ENCODE measurements at regions not wholly inside any gene's neighbourhood (a gene's known extent, or its start where the extent isn't known, plus 50 kb on each side); places are given as distances from the start of the nearest gene placed in this dataset.

- no peaks in the 10 kb centered on the region for H3K36me3 ChIP-seq (ENCODE audit: control insufficient read depth in 4 of 4, insufficient read depth in 4 of 4, low read length in 3 of 4)
- H3K27ac ChIP-seq (ENCODE audit: insufficient read depth in 1 of 2, low read depth in 1 of 2, low read length in 2 of 2, poor library complexity in 1 of 2, severe bottlenecking in 2 of 2) = no peak overlapping the region
- H3K9me3 ChIP-seq (ENCODE audit: control extremely low read depth in 1 of 5, control insufficient read depth in 4 of 5, insufficient read depth in 2 of 5, low read depth in 1 of 5, low read length in 4 of 5) = no peaks in the 10 kb centered on the region
- H3K4me3 ChIP-seq (ENCODE audit: control insufficient read depth in 1 of 7, extremely low read depth in 1 of 7, insufficient read depth in 4 of 7, low read depth in 2 of 7, low read length in 6 of 7) = no peak overlapping the region
- ChIA-PET POLR2A (no interaction called here), CTCF (no interaction called here)
- H3K27me3 ChIP-seq (replicated peaks in 2 of 5; ENCODE audit: control insufficient read depth in 4 of 5, insufficient read depth in 5 of 5, low read length in 4 of 5) = peaks cover 0 to 3% (median 0%) of the 10 kb centered on the region in 5 experiments
- no CpG with 5 or more reads among the region's 1 CpG for WGBS (ENCODE audit: insufficient coverage)
- no peak for DNase-seq
- no peaks in the 10 kb centered on the region for H3K4me1 ChIP-seq (ENCODE audit: control extremely low read depth in 1 of 4, control insufficient read depth in 4 of 4, insufficient read depth in 4 of 4, low read length in 3 of 4)
Observed at GRCh38 chr10:16271571-16271970, 165.2 kb upstream of the PTER start.

- no peak overlapping the region for H3K4me3 ChIP-seq (ENCODE audit: control insufficient read depth in 1 of 7, extremely low read depth in 1 of 7, insufficient read depth in 4 of 7, low read depth in 2 of 7, low read length in 6 of 7)
- no peaks in the 10 kb centered on the region for H3K36me3 ChIP-seq (ENCODE audit: control insufficient read depth in 4 of 4, insufficient read depth in 4 of 4, low read length in 3 of 4)
- CTCF ChIA-PET = no interaction called here
- H3K9me3 ChIP-seq (ENCODE audit: control extremely low read depth in 1 of 5, control insufficient read depth in 4 of 5, insufficient read depth in 2 of 5, low read depth in 1 of 5, low read length in 4 of 5) = no peaks in the 10 kb centered on the region
- no peaks in the 10 kb centered on the region for H3K4me1 ChIP-seq (ENCODE audit: control extremely low read depth in 1 of 4, control insufficient read depth in 4 of 4, insufficient read depth in 4 of 4, low read length in 3 of 4)
- DNase-seq = no peak
- POLR2A ChIA-PET = no interaction called here
- H3K27me3 ChIP-seq (replicated peaks in 2 of 5; ENCODE audit: control insufficient read depth in 4 of 5, insufficient read depth in 5 of 5, low read length in 4 of 5) = peaks cover 0 to 3% (median 0%) of the 10 kb centered on the region in 5 experiments
- 100% methylated on average over 2 of the region's 3 CpGs for WGBS (ENCODE audit: insufficient coverage)
- no peak overlapping the region for H3K27ac ChIP-seq (ENCODE audit: insufficient read depth in 1 of 2, low read depth in 1 of 2, low read length in 2 of 2, poor library complexity in 1 of 2, severe bottlenecking in 2 of 2)
Observed at GRCh38 chr10:16274911-16275310, 161.9 kb upstream of the PTER start.

GRCh38 chr10:16280595-16280994, 156.2 kb upstream of the PTER start:
- WGBS (ENCODE audit: insufficient coverage) = 96% methylated on average over 4 of the region's 4 CpGs

GRCh38 chr10:16292366-16292765, 144.4 kb upstream of the PTER start:
- POLR2A ChIA-PET = no interaction called here
- H3K27ac ChIP-seq (ENCODE audit: insufficient read depth in 1 of 2, low read depth in 1 of 2, low read length in 2 of 2, poor library complexity in 1 of 2, severe bottlenecking in 2 of 2) = no peak overlapping the region
- no peaks in the 10 kb centered on the region for H3K36me3 ChIP-seq (ENCODE audit: control insufficient read depth in 4 of 4, insufficient read depth in 4 of 4, low read length in 3 of 4)
- WGBS (ENCODE audit: insufficient coverage) = 95% methylated on average over 7 of the region's 7 CpGs
- CTCF ChIA-PET = no interaction called here
- H3K27me3 ChIP-seq (replicated peaks in 2 of 5; ENCODE audit: control insufficient read depth in 4 of 5, insufficient read depth in 5 of 5, low read length in 4 of 5) = peaks cover 0 to 2% (median 0%) of the 10 kb centered on the region in 5 experiments
- H3K9me3 ChIP-seq (ENCODE audit: control extremely low read depth in 1 of 5, control insufficient read depth in 4 of 5, insufficient read depth in 2 of 5, low read depth in 1 of 5, low read length in 4 of 5) = no peaks in the 10 kb centered on the region
- H3K4me1 ChIP-seq (ENCODE audit: control extremely low read depth in 1 of 4, control insufficient read depth in 4 of 4, insufficient read depth in 4 of 4, low read length in 3 of 4) = no peaks in the 10 kb centered on the region
- DNase-seq = no peak
- H3K4me3 ChIP-seq (ENCODE audit: control insufficient read depth in 1 of 7, extremely low read depth in 1 of 7, insufficient read depth in 4 of 7, low read depth in 2 of 7, low read length in 6 of 7) = no peak overlapping the region

More at GRCh38 chr10:16280595-16280994, 156.2 kb upstream of the PTER start:
- Histone ChIP-seq H3K27ac (ENCODE audit: insufficient read depth in 1 of 2, low read depth in 1 of 2, low read length in 2 of 2, poor library complexity in 1 of 2, severe bottlenecking in 2 of 2) (no peak overlapping the region), H3K36me3 (ENCODE audit: control insufficient read depth in 4 of 4, insufficient read depth in 4 of 4, low read length in 3 of 4) (no peaks in the 10 kb centered on the region), H3K4me1 (ENCODE audit: control extremely low read depth in 1 of 4, control insufficient read depth in 4 of 4, insufficient read depth in 4 of 4, low read length in 3 of 4) (no peaks in the 10 kb centered on the region), H3K9me3 (ENCODE audit: control extremely low read depth in 1 of 5, control insufficient read depth in 4 of 5, insufficient read depth in 2 of 5, low read depth in 1 of 5, low read length in 4 of 5) (no peaks in the 10 kb centered on the region), H3K4me3 (ENCODE audit: control insufficient read depth in 1 of 7, extremely low read depth in 1 of 7, insufficient read depth in 4 of 7, low read depth in 2 of 7, low read length in 6 of 7) (no peak overlapping the region), H3K27me3 (replicated peaks in 2 of 5; ENCODE audit: control insufficient read depth in 4 of 5, insufficient read depth in 5 of 5, low read length in 4 of 5) (no peaks in the 10 kb centered on the region)
- ChIA-PET POLR2A (no interaction called here), CTCF (no interaction called here)
- no peak for DNase-seq

GRCh38 chr10:16297069-16297468, 139.7 kb upstream of the PTER start:
- no peak overlapping the region for H3K27ac ChIP-seq (ENCODE audit: insufficient read depth in 1 of 2, low read depth in 1 of 2, low read length in 2 of 2, poor library complexity in 1 of 2, severe bottlenecking in 2 of 2)
- POLR2A ChIA-PET = no interaction called here

GRCh38 chr10:16297642-16298041, 139.2 kb upstream of the PTER start:
- no peaks in the 10 kb centered on the region for H3K9me3 ChIP-seq (ENCODE audit: control extremely low read depth in 1 of 5, control insufficient read depth in 4 of 5, insufficient read depth in 2 of 5, low read depth in 1 of 5, low read length in 4 of 5)
- peaks cover 0 to 6% (median 0%) of the 10 kb centered on the region in 5 experiments for H3K27me3 ChIP-seq (replicated peaks in 2 of 5; ENCODE audit: control insufficient read depth in 4 of 5, insufficient read depth in 5 of 5, low read length in 4 of 5)
- no peaks in the 10 kb centered on the region for H3K4me1 ChIP-seq (ENCODE audit: control extremely low read depth in 1 of 4, control insufficient read depth in 4 of 4, insufficient read depth in 4 of 4, low read length in 3 of 4)
- ChIA-PET CTCF (no interaction called here), POLR2A (no interaction called here)
- no peak overlapping the region for H3K4me3 ChIP-seq (ENCODE audit: control insufficient read depth in 1 of 7, extremely low read depth in 1 of 7, insufficient read depth in 4 of 7, low read depth in 2 of 7, low read length in 6 of 7)
- 84% methylated on average over 5 of the region's 6 CpGs for WGBS (ENCODE audit: insufficient coverage)
- DNase-seq = no peak
- no peak overlapping the region for H3K27ac ChIP-seq (ENCODE audit: insufficient read depth in 1 of 2, low read depth in 1 of 2, low read length in 2 of 2, poor library complexity in 1 of 2, severe bottlenecking in 2 of 2)
- no peaks in the 10 kb centered on the region for H3K36me3 ChIP-seq (ENCODE audit: control insufficient read depth in 4 of 4, insufficient read depth in 4 of 4, low read length in 3 of 4)

More at GRCh38 chr10:16297069-16297468, 139.7 kb upstream of the PTER start:
- peaks cover 0 to 6% (median 0%) of the 10 kb centered on the region in 5 experiments for H3K27me3 ChIP-seq (replicated peaks in 2 of 5; ENCODE audit: control insufficient read depth in 4 of 5, insufficient read depth in 5 of 5, low read length in 4 of 5)
- H3K9me3 ChIP-seq (ENCODE audit: control extremely low read depth in 1 of 5, control insufficient read depth in 4 of 5, insufficient read depth in 2 of 5, low read depth in 1 of 5, low read length in 4 of 5) = no peaks in the 10 kb centered on the region
- H3K4me1 ChIP-seq (ENCODE audit: control extremely low read depth in 1 of 4, control insufficient read depth in 4 of 4, insufficient read depth in 4 of 4, low read length in 3 of 4) = no peaks in the 10 kb centered on the region
- no peaks in the 10 kb centered on the region for H3K36me3 ChIP-seq (ENCODE audit: control insufficient read depth in 4 of 4, insufficient read depth in 4 of 4, low read length in 3 of 4)
- CTCF ChIA-PET = no interaction called here
- no peak for DNase-seq
- no peak overlapping the region for H3K4me3 ChIP-seq (ENCODE audit: control insufficient read depth in 1 of 7, extremely low read depth in 1 of 7, insufficient read depth in 4 of 7, low read depth in 2 of 7, low read length in 6 of 7)
- 58% methylated on average over 1 of the region's 1 CpG for WGBS (ENCODE audit: insufficient coverage)

- ChIA-PET POLR2A (no interaction called here), CTCF (no interaction called here)
- Histone ChIP-seq H3K4me1 (ENCODE audit: control extremely low read depth in 1 of 4, control insufficient read depth in 4 of 4, insufficient read depth in 4 of 4, low read length in 3 of 4) (no peaks in the 10 kb centered on the region), H3K27ac (ENCODE audit: insufficient read depth in 1 of 2, low read depth in 1 of 2, low read length in 2 of 2, poor library complexity in 1 of 2, severe bottlenecking in 2 of 2) (no peak overlapping the region), H3K36me3 (ENCODE audit: control insufficient read depth in 4 of 4, insufficient read depth in 4 of 4, low read length in 3 of 4) (no peaks in the 10 kb centered on the region), H3K4me3 (ENCODE audit: control insufficient read depth in 1 of 7, extremely low read depth in 1 of 7, insufficient read depth in 4 of 7, low read depth in 2 of 7, low read length in 6 of 7) (no peak overlapping the region), H3K27me3 (replicated peaks in 2 of 5; ENCODE audit: control insufficient read depth in 4 of 5, insufficient read depth in 5 of 5, low read length in 4 of 5) (no peaks in the 10 kb centered on the region), H3K9me3 (ENCODE audit: control extremely low read depth in 1 of 5, control insufficient read depth in 4 of 5, insufficient read depth in 2 of 5, low read depth in 1 of 5, low read length in 4 of 5) (peaks cover 0 to 6% (median 0%) of the 10 kb centered on the region in 5 experiments)
- no peak for DNase-seq
- WGBS (ENCODE audit: insufficient coverage) = 57% methylated on average over 1 of the region's 4 CpGs
Observed at GRCh38 chr10:16304311-16304710, 132.5 kb upstream of the PTER start.
